GM18870 (cell line): ENCODE measurements at regions not wholly inside any gene's neighbourhood (a gene's known extent, or its start where the extent isn't known, plus 50 kb on each side); places are given as distances from the start of the nearest gene placed in this dataset.
A peak's percentile ranks its signal among the peaks of the same experiment; 100 is the strongest.

ENCODE experiments used
- ATAC-seq: cut with Tn5 transposase; IDR thresholded peaks from one replicate; pipeline ENCODE4 v1.9.1; 2021; ENCODE audit warnings: moderate library complexity; ENCODE audit not compliant: unreplicated experiment

DNA sequence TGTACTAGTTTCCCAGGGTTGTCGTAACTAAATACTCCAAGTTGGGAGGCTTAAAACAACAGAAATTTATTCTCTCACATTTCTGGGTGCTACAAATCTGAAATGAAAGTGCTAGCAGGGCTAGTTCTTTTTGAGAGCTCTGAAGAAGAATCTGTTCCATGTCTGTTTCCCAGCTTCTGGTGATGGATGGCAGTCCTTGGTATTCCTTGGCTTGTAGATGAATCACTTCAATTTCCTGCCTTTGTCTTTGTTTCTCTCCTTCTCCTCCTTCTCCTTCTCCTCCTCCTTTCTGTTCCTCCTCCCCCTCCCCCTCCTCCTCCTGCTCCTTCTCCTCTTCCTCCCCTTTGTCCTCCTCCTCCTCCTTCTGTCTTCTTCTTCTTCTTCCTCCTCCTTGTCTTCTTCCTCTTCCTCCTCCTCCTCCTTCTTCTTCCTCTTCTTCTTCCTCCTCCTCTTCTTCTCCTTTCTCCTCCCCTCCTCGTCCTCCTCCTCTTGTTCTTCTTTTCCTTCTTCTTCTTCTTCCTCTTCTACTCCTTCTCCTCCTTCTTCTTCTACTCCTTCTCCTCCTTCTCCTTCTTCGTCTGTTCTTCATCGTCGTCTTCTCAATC, 104.7 kb upstream of the ANKRD55 start:
- ATAC-seq: no peak

DNA sequence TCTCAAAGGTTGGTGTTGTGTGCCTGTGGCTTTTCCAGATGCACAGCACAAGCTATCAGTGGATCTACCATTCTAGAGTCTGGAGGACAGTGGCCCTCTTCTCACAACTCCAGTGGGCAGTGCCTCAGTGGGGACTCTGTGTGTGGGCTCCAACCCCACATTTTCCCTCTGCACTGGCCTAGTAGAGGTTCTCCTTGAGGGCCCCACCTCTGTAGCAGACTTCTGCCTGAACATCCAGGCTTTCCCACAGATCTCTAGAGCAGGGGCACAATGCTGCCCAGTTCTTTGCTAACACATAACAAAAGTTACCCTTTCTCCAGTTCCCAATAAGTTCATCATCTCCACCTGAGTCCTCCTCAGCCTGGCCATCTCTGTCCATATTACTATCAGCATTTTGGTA, 102.1 kb upstream of the ANKRD55 start:
- no peak for ATAC-seq

DNA sequence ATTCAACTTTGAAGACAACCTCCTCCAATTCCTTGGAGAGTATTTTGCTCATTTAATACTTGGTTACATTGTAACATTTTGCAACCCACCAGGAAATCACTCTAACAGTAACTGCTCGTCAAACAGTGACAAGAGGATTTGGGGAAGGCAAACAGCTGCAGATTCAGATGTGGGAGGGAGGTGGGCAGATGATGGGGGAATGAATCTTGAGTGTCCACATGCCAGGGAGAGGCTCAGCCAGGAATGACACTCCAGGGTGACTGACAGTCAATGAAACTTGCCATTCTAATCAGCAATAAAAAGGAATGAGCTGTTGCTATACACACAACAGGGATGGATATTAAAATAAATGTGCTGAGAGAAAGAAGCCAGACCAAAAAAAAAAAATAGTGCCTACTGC, 97.7 kb upstream of the ANKRD55 start:
- no peak for ATAC-seq

DNA sequence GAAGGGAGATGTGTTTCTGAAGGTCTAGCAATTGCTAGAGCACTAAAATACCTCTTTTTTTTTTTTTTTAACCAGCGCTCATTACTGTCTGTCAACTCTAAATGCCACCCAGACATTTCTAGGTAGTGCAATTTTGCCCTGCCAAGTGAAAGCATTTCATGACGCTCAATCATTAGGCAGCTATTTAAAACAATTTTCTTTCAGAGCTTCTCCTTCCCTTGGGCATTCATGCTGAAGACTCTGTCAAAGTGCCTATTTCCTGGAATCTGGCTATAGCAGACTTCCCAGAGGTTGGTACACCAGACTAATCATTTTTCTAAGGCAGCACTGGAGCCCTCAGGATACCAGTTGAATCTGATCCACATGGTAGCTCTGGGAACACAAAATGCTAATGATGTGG, 97.0 kb upstream of the ANKRD55 start:
- ATAC-seq: no peak

DNA sequence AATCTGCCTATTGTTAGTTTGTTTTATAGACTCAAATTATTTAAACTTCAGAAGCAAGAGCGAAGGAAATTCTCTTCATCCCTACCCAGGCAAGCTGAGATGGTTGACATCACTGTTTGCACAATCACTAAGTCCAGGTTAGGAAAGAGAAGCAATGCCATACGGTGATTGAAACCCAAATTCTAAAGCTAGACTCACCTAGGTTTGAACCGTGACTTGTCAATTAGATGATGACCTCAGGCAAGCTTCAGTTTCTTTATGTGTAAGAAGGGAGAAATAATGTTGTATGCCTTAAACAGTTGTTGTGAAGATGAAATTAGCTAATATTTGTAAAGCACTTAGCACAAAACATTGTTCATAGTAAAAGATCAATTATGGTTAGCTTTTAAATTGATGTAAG, 96.5 kb upstream of the ANKRD55 start:
- peak; percentile 75 for ATAC-seq

DNA sequence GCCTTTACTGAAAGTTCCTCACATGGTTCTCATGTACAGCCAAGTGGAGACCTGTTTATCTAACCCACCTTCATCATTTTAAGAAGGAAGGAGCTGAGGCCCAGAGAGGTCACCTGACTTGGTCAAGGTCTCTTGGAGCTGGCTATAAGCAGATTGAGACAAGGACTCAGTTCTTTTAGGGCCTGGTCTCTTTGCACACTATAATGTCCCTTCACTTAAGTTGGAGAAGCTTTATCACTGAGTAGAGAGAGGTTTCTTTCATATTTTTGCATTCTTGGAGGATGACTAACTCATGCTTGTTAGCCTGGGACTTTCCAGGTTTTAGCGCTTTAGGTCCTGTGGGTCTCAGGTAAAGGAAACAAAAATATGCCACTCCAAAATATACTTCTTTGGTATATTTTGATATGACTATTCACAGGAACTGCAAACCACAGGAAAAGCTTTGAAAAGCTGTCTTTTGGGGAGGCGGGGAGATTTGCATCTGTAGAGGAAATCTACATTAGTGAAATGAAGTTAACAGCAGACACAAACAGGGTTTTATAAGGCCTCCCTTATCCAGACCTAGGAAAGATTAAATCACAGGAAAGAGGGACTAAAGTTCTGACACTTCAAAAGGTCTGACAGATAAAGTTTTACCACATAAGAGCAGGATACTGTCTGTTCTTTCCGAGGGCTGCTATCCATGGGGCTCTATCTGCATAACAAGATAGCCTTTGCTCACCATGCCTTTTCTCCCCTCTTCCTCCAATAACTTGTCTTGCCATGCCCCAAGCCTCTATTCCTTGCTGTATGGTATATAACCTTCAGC, 95.8 kb upstream of the ANKRD55 start:
- ATAC-seq: peak; percentile 64

DNA sequence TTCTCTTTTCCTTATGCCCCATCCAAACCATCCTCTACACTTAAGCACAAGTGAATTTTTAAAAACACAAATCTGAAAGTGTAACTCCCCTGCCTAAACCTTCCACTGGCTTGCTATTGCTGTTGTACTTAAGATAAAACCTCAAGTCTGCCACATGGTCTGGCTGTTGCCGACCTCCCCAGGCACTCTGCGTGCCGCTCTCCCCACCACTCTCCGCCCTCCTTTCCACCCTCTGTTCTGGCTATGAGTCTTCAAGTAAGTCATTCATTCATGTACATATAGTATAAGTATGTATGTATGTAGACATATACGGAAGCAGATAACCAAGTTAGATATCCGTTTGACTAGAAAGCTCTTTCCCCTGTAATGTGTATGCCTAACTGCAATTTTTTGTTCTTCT, 94.7 kb upstream of the ANKRD55 start:
- peak; percentile 64 for ATAC-seq

DNA sequence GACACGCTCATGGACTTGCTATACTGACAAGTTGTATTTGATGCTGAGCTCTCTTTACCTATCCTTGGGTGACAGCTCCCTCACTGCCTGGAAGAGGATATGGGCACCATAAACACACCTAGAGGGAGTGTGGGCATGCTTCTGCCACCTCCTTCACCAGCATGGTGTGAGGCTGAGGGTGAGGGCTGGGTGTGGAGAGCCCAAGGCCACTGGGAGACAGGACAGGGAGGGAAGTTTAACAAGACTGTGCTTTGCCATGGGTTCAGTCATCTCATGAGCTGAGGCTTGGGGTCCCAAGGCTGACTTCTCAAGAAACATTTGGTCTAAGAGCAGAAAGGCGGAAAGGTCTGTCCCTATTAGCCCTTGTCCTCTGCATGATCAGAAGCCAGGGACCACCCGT, 93.6 kb upstream of the ANKRD55 start:
- ATAC-seq: no peak

DNA sequence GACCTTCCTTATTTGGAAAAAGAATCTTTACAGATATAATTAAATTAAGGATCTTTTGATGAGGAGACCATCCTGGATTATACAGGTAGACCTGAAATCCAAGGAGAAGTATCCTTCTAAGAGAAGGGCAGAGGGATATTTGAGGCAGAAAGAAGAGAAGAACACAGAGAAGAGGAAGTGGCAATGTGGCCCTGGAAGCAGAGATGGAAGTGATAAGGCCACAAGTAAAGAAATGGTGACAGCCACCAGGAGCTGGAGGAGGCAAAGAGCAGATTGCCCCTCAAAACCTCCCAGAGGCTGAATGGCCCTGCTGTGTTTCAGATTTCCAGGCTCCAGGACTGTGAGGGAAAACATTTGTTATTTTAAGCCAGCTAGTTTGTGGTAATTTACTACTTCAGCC, 93.0 kb upstream of the ANKRD55 start:
- no peak for ATAC-seq

DNA sequence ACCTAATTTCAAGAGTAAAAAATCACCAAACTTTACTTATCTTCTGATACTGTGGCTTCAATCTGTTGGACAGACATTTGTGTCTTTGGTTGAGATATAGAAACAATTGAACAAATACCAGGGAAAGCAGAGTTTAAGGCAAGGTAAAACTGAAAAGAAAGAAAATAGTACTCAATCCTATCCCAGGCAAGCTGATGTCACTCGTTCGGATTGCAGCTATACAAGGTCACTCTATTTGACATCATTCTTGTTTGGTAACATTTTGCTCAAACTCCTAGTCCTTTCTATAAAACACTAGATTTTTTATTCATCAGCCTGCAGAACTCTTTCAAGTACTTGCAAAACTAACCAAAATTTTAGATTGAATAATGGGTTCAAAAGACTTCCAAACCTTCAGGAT, 91.9 kb upstream of the ANKRD55 start:
- no peak for ATAC-seq

DNA sequence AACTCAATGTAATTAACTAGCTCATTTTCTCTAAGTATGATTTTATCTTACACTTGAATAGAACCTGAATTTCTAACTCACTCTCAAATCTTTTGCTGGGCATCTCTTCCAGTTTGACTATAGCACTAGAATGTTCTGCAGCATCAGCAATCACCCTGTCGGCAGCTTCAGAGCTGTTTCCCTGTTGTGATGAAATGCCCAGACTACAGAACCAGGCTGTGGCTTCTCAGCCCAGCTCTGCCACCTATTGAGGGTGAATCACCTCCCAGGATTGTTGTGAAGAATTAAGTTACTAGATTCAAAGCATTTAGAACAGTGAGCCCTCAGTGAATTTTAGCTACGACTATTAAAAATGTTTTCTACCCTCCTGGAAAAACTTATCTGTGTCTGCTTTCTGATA, 90.4 kb upstream of the ANKRD55 start:
- ATAC-seq: no peak

DNA sequence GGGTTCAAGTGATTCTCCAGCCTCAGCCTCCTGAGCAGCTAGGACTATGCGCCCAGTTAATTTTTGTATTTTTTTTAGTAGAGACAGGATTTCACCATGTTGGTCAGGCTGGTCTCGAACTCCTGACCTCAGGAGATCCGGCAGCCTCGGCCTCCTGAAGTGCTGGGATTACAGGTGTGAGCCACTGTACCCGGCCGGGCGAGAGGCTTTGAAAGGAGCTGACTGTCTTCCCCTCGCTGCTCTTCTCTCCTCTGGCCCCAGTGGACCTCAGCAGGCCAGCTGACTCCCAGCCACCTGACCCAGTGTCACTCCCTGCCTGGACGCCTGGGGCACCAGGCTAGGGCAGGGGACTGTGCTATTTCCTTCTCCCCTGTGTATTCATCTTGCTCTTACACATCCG, 89.5 kb upstream of the ANKRD55 start:
- no peak for ATAC-seq

DNA sequence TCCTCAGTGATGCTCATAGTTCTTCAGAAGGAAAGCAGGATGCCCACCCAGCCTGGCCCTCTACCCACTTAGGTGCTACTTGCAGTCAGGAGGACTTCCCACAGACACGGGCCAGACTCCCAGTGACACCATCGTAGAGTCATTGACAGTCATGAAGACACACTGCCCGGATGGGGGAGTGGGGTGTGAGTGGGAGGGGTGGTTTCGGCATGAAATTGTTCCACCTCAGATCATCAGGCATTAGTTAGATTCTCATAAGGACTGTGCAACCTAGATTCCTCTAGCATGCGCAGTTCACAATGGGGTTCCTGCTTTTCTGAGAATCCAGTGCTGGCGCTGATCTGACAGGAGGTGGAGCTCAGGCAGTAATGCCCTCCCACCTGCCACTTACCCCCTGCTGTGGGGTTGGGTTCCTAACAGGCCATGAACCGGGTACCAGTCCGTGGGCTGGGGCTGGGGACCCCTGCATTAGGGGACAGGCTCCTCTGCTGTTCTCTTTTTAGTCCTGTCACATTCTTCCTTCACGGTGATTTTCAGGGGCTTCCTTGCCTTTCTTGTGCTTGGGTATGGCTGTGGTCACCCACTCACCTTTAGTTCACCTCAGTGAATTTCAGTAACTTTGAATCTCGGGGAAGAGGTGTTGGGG, 88.2 kb upstream of the ANKRD55 start:
- ATAC-seq: no peak

DNA sequence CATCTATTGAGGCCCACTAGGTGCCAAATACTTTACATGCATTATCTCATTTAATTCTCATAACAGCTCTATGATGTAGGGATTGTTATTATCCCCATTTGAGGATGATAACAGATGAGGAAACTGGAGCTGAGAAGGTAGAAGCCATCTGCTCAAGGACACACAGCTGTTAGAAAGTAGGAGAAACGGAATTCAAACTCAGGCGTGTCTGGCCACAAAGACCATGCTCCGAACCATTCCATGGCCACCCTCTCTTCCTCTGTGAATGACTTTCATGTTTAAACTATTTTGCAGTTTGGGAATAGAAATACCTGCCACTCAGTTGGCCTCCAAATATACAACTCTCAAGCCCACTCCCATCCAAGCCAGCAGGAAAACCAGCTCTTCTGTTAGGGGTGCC, 87.6 kb upstream of the ANKRD55 start:
- no peak for ATAC-seq

DNA sequence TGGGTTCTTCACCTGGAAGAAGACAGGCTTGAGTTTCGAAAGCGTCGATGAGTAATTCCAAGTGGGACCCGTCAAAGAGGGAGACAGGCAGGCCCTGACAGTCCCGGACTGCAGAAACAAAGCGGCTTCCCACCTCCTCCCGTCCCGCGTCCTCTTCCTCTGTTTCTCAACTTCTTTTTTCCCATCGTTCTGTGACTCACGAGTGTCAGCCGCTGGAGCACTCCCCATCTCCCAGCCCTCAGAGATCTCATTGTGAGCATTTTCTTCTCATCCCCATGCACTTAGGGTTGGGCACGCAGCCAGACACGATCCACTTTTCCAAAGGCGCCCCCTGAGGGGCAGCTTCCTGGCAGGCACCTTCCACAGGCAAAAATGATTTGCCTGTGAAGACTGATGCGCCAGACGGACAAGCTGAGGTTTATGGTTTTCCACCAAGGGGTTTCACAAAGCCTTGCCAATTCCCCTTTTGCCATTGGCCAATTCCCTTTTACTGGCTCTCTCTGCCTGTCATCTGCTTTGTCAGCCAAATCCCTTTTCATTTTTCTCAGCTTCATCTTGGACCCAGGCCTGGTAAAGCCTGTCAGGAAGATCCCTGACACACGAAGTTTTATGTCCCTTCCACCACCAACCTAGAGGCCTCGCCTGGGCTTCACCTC, 86.5 kb upstream of the ANKRD55 start:
- ATAC-seq: no peak

DNA sequence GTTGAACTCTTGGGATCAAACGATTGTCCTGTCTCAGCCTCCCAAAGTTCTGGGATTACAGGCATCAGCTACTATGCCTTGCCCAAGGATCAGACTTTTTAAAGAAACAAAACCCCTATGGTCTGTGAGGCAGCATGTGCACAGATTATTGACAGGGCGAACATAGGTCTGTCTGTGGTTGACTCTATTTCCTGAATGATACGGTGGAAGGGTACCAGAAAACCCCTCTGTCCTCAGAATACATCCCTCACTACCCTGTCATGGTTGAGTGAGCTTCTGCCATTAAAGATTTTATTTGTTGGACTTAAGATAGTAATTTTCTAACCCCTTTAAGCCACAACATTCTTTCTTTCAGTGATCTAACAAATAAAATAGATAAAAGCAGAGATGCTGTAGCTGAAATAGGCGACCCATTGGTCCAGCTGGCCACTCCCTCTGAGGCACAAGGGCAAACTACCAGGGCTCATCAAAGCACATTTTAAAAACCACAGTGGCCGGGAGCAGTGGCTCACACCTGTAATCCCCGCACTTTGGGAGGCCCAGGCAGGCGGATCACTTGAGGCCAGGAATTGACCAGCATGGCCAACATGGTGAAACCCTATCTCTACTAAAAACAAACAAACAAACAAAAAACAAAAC, 84.9 kb upstream of the ANKRD55 start:
- peak; percentile 72 for ATAC-seq

DNA sequence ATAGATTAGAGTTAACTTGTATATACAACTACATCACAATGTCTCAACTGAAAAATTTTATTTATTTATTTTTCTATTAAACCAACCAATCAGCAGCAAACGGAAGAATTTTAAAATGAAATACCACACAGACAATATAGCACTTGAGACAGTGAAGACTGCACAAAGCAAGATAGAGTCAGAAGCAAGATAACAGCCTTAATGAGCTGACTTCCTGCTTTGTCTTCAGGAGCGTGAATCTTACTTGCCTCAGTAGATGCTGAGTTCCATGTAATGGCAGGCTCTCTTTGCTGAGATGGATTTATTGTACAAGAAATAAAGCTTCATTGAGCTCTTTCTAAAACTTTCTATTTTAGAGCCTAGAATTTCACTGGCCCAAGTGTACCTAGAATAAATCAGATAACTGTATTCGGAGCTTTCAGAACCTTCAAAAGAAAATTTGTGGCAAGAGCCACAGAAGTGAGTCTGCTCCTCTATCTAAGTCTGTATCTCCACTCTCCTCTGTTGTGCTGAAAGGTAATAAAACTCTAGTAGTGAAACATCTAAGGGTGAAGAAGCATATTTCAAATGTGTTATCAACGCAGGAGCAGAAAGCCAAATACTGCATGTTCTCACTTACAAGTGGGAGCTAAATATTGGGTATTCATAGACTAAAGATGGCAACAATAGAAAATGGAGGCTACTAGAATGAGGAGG, 83.3 kb upstream of the ANKRD55 start:
- no peak for ATAC-seq

DNA sequence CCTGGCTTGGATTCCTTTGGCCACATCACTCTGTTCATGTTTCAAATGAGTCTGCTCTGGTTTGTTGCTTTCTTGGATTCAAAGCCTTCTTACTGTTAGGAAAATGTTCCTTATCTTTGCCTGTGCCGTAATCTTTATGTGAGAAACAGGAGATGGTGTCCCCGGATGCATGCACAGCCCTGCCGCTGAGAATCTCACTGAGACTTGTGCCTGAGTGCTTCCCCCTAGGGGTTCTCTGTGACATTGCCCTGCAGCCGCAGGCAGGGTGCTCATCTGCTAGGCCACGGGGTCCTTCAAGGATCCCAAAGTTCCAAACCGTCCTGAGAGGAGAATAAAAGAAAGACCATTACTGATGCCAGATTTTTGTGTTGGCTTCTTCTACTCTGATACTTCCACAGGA, 81.4 kb upstream of the ANKRD55 start:
- ATAC-seq: no peak

DNA sequence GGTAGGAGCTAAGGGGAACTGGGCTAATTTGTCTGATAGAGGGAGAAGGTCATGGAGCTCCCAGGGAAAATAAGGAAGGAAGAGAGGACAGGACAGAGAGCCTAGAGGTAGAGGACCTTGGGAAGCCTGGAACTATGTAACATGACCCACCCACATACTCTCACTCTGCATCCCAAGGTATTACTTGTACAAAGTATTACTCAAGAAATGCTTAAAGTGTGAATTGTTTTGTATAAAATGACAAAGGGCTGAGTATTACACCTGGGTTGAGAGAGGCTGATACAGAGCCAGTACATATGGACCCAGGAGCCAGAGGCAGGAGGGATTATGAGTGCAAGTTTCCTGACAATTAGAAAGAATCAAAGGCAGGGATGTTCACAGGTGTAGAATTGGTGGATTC, 80.5 kb upstream of the ANKRD55 start:
- no peak for ATAC-seq

DNA sequence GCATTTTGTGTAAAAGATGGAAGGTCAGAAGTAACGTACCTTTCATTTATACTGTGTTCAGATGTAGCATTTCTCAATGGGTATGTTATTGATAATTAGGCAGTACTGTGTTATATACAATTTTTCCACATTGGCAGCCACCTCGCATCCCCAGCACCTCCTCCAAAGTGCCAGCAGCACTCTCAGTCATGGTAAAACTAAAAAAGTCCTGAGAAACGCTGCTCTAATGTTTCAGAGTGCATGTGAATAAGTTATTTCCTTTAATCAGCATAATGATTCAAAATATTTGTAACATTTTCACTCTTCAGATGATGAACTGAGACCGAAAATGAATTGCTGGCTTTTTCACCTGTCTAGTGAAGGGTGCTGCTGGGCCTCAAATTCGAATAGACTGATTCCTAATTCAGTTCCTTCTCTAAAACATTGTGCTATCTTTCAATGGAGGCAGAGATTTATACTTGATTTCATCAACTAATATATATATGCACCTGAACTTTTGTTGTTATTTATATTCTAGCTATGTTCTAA, 79.9 kb upstream of the ANKRD55 start:
- no peak for ATAC-seq
